ENCODE measurements at regions not wholly inside any gene's neighbourhood (a gene's known extent, or its start where the extent isn't known, plus 50 kb on each side); places are given as distances from the start of the nearest gene placed in this dataset.

DNA sequence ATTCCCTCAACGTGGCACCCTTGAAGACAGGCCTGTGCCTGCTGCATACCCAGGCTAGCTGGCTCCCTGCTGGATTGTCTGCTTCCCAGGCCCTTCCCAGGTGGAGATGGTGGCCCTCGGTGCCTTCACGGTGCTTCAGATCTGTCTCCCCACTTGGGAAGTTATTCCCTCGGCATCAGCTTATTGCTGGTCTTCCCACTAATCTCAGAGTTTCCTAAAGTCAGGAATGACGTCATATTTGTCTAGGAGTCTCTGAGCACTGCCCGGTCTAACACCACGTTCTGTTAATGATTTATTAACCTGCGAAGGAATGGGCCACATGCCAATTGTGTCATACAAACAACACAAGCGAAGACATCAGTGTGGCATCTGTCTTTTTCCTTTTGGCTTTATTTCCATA, 269.8 kb upstream of the ID2 start:
- no peak for TF ChIP-seq POLR2A (IDR thresholded peaks at IDR 0.05)
- TF ChIP-seq, protein P1, sequence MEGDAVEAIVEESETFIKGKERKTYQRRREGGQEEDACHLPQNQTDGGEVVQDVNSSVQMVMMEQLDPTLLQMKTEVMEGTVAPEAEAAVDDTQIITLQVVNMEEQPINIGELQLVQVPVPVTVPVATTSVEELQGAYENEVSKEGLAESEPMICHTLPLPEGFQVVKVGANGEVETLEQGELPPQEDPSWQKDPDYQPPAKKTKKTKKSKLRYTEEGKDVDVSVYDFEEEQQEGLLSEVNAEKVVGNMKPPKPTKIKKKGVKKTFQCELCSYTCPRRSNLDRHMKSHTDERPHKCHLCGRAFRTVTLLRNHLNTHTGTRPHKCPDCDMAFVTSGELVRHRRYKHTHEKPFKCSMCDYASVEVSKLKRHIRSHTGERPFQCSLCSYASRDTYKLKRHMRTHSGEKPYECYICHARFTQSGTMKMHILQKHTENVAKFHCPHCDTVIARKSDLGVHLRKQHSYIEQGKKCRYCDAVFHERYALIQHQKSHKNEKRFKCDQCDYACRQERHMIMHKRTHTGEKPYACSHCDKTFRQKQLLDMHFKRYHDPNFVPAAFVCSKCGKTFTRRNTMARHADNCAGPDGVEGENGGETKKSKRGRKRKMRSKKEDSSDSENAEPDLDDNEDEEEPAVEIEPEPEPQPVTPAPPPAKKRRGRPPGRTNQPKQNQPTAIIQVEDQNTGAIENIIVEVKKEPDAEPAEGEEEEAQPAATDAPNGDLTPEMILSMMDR (IDR thresholded peaks at IDR 0.05) = no peak
